Mammary epithelial cell (primary cell): ENCODE measurements at regions not wholly inside any gene's neighbourhood (a gene's known extent, or its start where the extent isn't known, plus 50 kb on each side); places are given as distances from the start of the nearest gene placed in this dataset.

Experiments
- EZH2 ChIP-seq: IDR thresholded peaks from 2 replicates; pipeline ENCODE4 v1.6.1; 2012; ENCODE audit warnings: low read length, inconsistent platforms, borderline replicate concordance
- TF ChIP-seq, protein P1 (sequence below), 2 donors: IDR thresholded peaks in 1 of 2; conservative IDR thresholded peaks in 1 of 2; 2 replicates each; pipeline ENCODE4 v1.5.1; 2011 to 2012; ENCODE audit warnings: inconsistent platforms in 2 of 2, low read length in 2 of 2, mild to moderate bottlenecking in 2 of 2, control low read depth in 1 of 2, low read depth in 1 of 2; ENCODE audit not compliant: insufficient read depth in 1 of 2; ENCODE audit errors: extremely low read depth in 1 of 2

DNA sequence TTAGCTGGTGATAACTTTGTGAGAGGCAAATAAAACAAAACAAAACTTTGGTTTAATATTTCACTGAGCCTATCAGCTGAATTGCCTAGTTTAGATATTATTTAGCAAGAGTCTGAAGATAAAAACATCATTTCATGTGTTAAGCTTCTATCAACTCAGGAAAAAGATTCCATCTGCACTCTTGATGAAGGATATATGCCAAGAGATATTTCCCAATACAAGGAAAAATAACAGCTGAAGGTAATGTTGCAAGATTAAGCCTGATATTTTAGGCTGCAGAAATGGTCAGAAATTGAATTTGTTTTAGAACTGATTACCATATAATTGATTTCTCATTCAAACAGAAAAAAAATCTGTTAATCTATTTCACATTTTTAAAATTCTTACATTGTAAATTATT lies 77.2 kb upstream of the SLITRK3 start:
- TF ChIP-seq, protein P1, sequence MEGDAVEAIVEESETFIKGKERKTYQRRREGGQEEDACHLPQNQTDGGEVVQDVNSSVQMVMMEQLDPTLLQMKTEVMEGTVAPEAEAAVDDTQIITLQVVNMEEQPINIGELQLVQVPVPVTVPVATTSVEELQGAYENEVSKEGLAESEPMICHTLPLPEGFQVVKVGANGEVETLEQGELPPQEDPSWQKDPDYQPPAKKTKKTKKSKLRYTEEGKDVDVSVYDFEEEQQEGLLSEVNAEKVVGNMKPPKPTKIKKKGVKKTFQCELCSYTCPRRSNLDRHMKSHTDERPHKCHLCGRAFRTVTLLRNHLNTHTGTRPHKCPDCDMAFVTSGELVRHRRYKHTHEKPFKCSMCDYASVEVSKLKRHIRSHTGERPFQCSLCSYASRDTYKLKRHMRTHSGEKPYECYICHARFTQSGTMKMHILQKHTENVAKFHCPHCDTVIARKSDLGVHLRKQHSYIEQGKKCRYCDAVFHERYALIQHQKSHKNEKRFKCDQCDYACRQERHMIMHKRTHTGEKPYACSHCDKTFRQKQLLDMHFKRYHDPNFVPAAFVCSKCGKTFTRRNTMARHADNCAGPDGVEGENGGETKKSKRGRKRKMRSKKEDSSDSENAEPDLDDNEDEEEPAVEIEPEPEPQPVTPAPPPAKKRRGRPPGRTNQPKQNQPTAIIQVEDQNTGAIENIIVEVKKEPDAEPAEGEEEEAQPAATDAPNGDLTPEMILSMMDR (conservative IDR thresholded peaks at IDR 0.05 in 1 of 2, IDR thresholded peaks at IDR 0.05 in 1 of 2; ENCODE audit: extremely low read depth in 1 of 2, insufficient read depth in 1 of 2, low read depth in 1 of 2, low read length in 2 of 2) = no peak
- no peak for TF ChIP-seq EZH2
